A549 (cell line): ENCODE measurements at regions not wholly inside any gene's neighbourhood (a gene's known extent, or its start where the extent isn't known, plus 50 kb on each side); places are given as distances from the start of the nearest gene placed in this dataset.

Source experiments
- ATAC-seq, 2 experiments: fragments of 200-7000 bp in 1 of 2; fragments of >200 bp in 1 of 2; cut with Nextera tagmentation in 1 of 2; cut with Tn5 transposase in 1 of 2; 3 replicates each; pipeline versions ENCODE4 v1.8.0 to v1.9.1; 2018 to 2020; ENCODE audit warnings: mild to moderate bottlenecking in 1 of 2, moderate library complexity in 1 of 2
- CTCF ChIA-PET: fragments of 300-600 bp; sonication (Branson Sonifier 250); formaldehyde crosslinking; extraction: SDS; loops from one replicate; lab custom pipeline; 2021; ENCODE audit warnings: antibody characterized with exemption, inconsistent platforms; lab: Yijun Ruan, JAX
- POLR2A ChIA-PET: fragments of 350-600 bp; formaldehyde crosslinking; extraction: SDS; loops from one replicate; lab custom pipeline; 2021; ENCODE audit warnings: antibody characterized with exemption, inconsistent platforms; lab: Yijun Ruan, JAX
- DNase-seq, 2 experiments: peaks; one replicate each; pipeline versions ENCODE4 v3.0.0 to v3.0.0-alpha.2; 2011 to 2016; ENCODE audit warnings: low read depth in 1 of 2, low spot score in 1 of 2
- FAIRE-seq: peaks from 2 replicates; lab custom pipeline; 2011; peaks lifted over from hg19 to GRCh38; lab: Jason Lieb, UNC
- H3K27ac ChIP-seq, 2 experiments: fragments of >200 bp; sonication (Bioruptor Twin); formaldehyde crosslinking; 3 replicates each; pipeline ENCODE4 v1.5.1; 2016 to 2017
- H3K4me1 ChIP-seq: fragments of >200 bp; sonication (Bioruptor Twin); formaldehyde crosslinking; 3 replicates; pipeline ENCODE4 v1.6.1; 2016
- H3K4me2 ChIP-seq: fragments of >200 bp; sonication (Bioruptor Twin); formaldehyde crosslinking; 3 replicates; pipeline ENCODE4 v1.6.1; 2016
- H3K4me3 ChIP-seq: fragments of >200 bp; sonication (Bioruptor Twin); formaldehyde crosslinking; 3 replicates; pipeline ENCODE4 v1.5.1; 2016
- H3K9me3 ChIP-seq: fragments of >200 bp; sonication (Bioruptor Twin); formaldehyde crosslinking; 3 replicates; pipeline ENCODE4 v1.6.1; 2016
- CEBPB ChIP-seq, 2 experiments: fragments of >200 bp in 1 of 2; sonication (Bioruptor Twin) in 1 of 2; formaldehyde crosslinking in 1 of 2; IDR thresholded peaks; 2 replicates each; pipeline ENCODE4 v1.6.1; 2012 to 2016
- EHMT2 ChIP-seq: fragments of 200-600 bp; sonication (generic); IDR thresholded peaks from 2 replicates; pipeline ENCODE4 v1.6.1; 2016; ENCODE audit warnings: antibody characterized with exemption, low read depth, mild to moderate bottlenecking, moderate library complexity
- HOXB5 ChIP-seq: fragments of 250-450 bp; sonication (Bioruptor Pico); IDR thresholded peaks from 2 replicates; pipeline ENCODE4 v1.5.0; 2020; ENCODE audit warnings: mild to moderate bottlenecking, moderate library complexity
- POLR2AphosphoS2 ChIP-seq: conservative IDR thresholded peaks from 2 replicates; pipeline ENCODE4 v1.6.1; 2012; ENCODE audit warnings: low read length, improper control_type of control experiment, inconsistent platforms
- TFCP2L1 ChIP-seq: fragments of 250-450 bp; sonication (Bioruptor Pico); IDR thresholded peaks from 2 replicates; pipeline ENCODE4 v1.5.0; 2021; ENCODE audit warnings: mild to moderate bottlenecking
- WGBS: methylation state at CpG from one replicate; pipeline ENCODE4 v1.1.6; 2017; ENCODE audit errors: missing lambda C conversion rate; 5-methylcytosine and 5-hydroxymethylcytosine counted together
- small RNA-seq, 6 experiments: library from RNA; depleted of rRNA; stranded (forward); fragments of <200 nt; gene quantifications; one replicate each; pipeline ENCODE3, GENCODE V24; 2012
- TF ChIP-seq, protein P1 (sequence below): fragments of 250-450 bp; sonication (Bioruptor Pico); IDR thresholded peaks from 2 replicates; pipeline ENCODE4 v1.5.0; 2021; ENCODE audit warnings: mild to moderate bottlenecking, moderate library complexity, borderline replicate concordance
- TF ChIP-seq, protein P2 (sequence below): fragments of 150-350 bp; IDR thresholded peaks from 2 replicates; pipeline ENCODE4 v1.6.1; 2014; ENCODE audit warnings: low read depth, mild to moderate bottlenecking, low read length

GRCh38 chr12:64999148-64999425 is 122.0 kb downstream of the WIF1 start:
- FAIRE-seq, result no peak
- ATAC-seq, result no peak
- CTCF ChIA-PET, result no interaction called here
- WGBS, result 21% methylated on average over 1 of the region's 1 CpG
- no peak overlapping the region for H3K4me3 ChIP-seq
- POLR2A ChIA-PET, result no interaction called here
- no peak overlapping the region for H3K4me2 ChIP-seq
- TF ChIP-seq EHMT2 (no peak), CEBPB (IDR thresholded peaks at IDR 0.05) (no peak), HOXB5 (CRISPR knock-in tag) (no peak), POLR2AphosphoS2 (no peak), TFCP2L1 (CRISPR knock-in tag) (no peak)
- TF ChIP-seq, protein P1, sequence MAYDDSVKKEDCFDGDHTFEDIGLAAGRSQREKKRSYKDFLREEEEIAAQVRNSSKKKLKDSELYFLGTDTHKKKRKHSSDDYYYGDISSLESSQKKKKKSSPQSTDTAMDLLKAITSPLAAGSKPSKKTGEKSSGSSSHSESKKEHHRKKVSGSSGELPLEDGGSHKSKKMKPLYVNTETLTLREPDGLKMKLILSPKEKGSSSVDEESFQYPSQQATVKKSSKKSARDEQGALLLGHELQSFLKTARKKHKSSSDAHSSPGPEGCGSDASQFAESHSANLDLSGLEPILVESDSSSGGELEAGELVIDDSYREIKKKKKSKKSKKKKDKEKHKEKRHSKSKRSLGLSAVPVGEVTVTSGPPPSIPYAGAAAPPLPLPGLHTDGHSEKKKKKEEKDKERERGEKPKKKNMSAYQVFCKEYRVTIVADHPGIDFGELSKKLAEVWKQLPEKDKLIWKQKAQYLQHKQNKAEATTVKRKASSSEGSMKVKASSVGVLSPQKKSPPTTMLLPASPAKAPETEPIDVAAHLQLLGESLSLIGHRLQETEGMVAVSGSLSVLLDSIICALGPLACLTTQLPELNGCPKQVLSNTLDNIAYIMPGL (CRISPR knock-in tag), result no peak
- TF ChIP-seq, protein P2, sequence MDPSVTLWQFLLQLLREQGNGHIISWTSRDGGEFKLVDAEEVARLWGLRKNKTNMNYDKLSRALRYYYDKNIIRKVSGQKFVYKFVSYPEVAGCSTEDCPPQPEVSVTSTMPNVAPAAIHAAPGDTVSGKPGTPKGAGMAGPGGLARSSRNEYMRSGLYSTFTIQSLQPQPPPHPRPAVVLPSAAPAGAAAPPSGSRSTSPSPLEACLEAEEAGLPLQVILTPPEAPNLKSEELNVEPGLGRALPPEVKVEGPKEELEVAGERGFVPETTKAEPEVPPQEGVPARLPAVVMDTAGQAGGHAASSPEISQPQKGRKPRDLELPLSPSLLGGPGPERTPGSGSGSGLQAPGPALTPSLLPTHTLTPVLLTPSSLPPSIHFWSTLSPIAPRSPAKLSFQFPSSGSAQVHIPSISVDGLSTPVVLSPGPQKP, result no peak
- TF ChIP-seq, all 56 proteins: peak for 0
- no peak for DNase-seq
- H3K4me1 ChIP-seq, result no peaks in the 10 kb centered on the region
- H3K9me3 ChIP-seq, result no peaks in the 10 kb centered on the region
- no peak overlapping the region for H3K27ac ChIP-seq

Small RNA genes lying in the stretch of these regions (small RNA-seq; reads per million reads assigned to genes)
- gene RNU6ATAC42P, result 0 reads per million in 6 experiments
